T-cell (primary cell): ENCODE measurements at regions not wholly inside any gene's neighbourhood (a gene's known extent, or its start where the extent isn't known, plus 50 kb on each side); places are given as distances from the start of the nearest gene placed in this dataset.

Experiments used
- ATAC-seq, 4 experiments: fragments of 200-7000 bp in 3 of 4; fragments of 150-1000 bp in 1 of 4; cut with Tn5 transposase; replicated peaks in 1 of 4; 1 replicate in 3 of 4; 2 replicates in 1 of 4; pipeline ENCODE4 v1.10.0; 2021; ENCODE audit warnings: moderate library complexity in 3 of 4, mild to moderate bottlenecking in 2 of 4, moderate number of reproducible peaks in 1 of 4
- CTCF ChIA-PET, 2 donors: fragments of 300-600 bp; sonication (Branson Sonifier 250); formaldehyde crosslinking; loops; one replicate each; lab custom pipeline; 2022; ENCODE audit warnings: antibody characterized with exemption in 2 of 2; lab: Charles Lee
- POLR2A ChIA-PET, 2 donors: fragments of 300-600 bp; sonication (Branson Sonifier 250); formaldehyde crosslinking; loops; one replicate each; lab custom pipeline; 2022; ENCODE audit warnings: antibody characterized with exemption in 2 of 2; lab: Charles Lee
- DNase-seq, 35 experiments: peaks; one replicate each; pipeline versions ENCODE4 v3.0.0 to v3.0.0-alpha.2; 2013 to 2023
- H3K27ac ChIP-seq: one replicate; pipeline ENCODE4 v1.5.1; 2013; ENCODE audit warnings: low read length
- H3K27me3 ChIP-seq, 2 experiments: replicated peaks in 1 of 2; 1 replicate in 1 of 2; 2 replicates in 1 of 2; pipeline versions ENCODE4 v1.6.1 to v1.7.0; 2013; ENCODE audit warnings: low read length in 1 of 2, mixed read lengths in 1 of 2; ENCODE audit not compliant: control insufficient read depth in 2 of 2, insufficient read depth in 2 of 2; ENCODE audit errors: extremely low read depth in 1 of 2
- H3K36me3 ChIP-seq, 2 donors: 1 replicate in 1 of 2; 2 replicates in 1 of 2; pipeline versions ENCODE4 v1.6.1 to v1.7.0; 2013; ENCODE audit warnings: low read length in 1 of 2; ENCODE audit not compliant: control insufficient read depth in 2 of 2, insufficient read depth in 1 of 2; ENCODE audit errors: extremely low read depth in 1 of 2
- H3K4me1 ChIP-seq, 2 experiments: 1 replicate in 1 of 2; 2 replicates in 1 of 2; pipeline versions ENCODE4 v1.6.1 to v1.7.0; 2013; ENCODE audit warnings: low read length in 2 of 2, mixed read lengths in 1 of 2; ENCODE audit not compliant: insufficient read depth in 2 of 2, control insufficient read depth in 1 of 2; ENCODE audit errors: extremely low read depth in 1 of 2
- H3K4me3 ChIP-seq, 2 donors: 1 replicate in 1 of 2; 2 replicates in 1 of 2; pipeline versions ENCODE4 v1.5.1 to v1.7.0; 2013; ENCODE audit warnings: mild to moderate bottlenecking in 2 of 2, low read length in 1 of 2, moderate library complexity in 1 of 2; ENCODE audit not compliant: control insufficient read depth in 1 of 2; ENCODE audit errors: extremely low read depth in 1 of 2
- H3K9me3 ChIP-seq: 2 replicates; pipeline ENCODE4 v1.7.0; 2013
- H3K27ac Mint-ChIP-seq, 2 donors: one replicate each; pipeline ENCODE4 v1.8.0; 2020 to 2021; ENCODE audit warnings: mild to moderate bottlenecking in 2 of 2, mixed read lengths in 2 of 2
- H3K27me3 Mint-ChIP-seq, 2 donors: one replicate each; pipeline ENCODE4 v1.8.0; 2021 to 2022; ENCODE audit warnings: mixed read lengths in 2 of 2
- H3K36me3 Mint-ChIP-seq: one replicate; pipeline ENCODE4 v1.8.0; 2021; ENCODE audit warnings: mixed read lengths
- H3K4me1 Mint-ChIP-seq, 3 donors: one replicate each; pipeline ENCODE4 v1.8.0; 2020 to 2022; ENCODE audit warnings: mixed read lengths in 3 of 3, mild to moderate bottlenecking in 1 of 3
- H3K4me3 Mint-ChIP-seq, 3 donors: one replicate each; pipeline ENCODE4 v1.8.0; 2020 to 2022; ENCODE audit warnings: mild to moderate bottlenecking in 3 of 3, mixed read lengths in 3 of 3, moderate library complexity in 3 of 3
- H3K9me3 Mint-ChIP-seq, 3 donors: one replicate each; pipeline ENCODE4 v1.8.0; 2020 to 2022; ENCODE audit warnings: mixed read lengths in 3 of 3
- WGBS: methylation state at CpG from one replicate; pipeline ENCODE4 v1.1.5; 2013; ENCODE audit warnings: missing lambda C conversion rate; ENCODE audit not compliant: insufficient coverage; 5-methylcytosine and 5-hydroxymethylcytosine counted together

- peaks cover under 1 to 18% (median 10%) of the 10 kb centered on the region in 3 donors for H3K9me3 Mint-ChIP-seq
- no peaks in the 10 kb centered on the region for H3K36me3 ChIP-seq
- ATAC-seq (no peak), DNase-seq (no peak)
- ChIA-PET POLR2A (no interaction called here), CTCF (no interaction called here)
- no peak overlapping the region for H3K4me3 ChIP-seq
- H3K27ac Mint-ChIP-seq: no peak overlapping the region
- H3K27me3 ChIP-seq: no peaks in the 10 kb centered on the region
- no peaks in the 10 kb centered on the region for H3K36me3 Mint-ChIP-seq
- H3K4me3 Mint-ChIP-seq: no peak overlapping the region
- no peaks in the 10 kb centered on the region for H3K27me3 Mint-ChIP-seq
- H3K27ac ChIP-seq: no peak overlapping the region
- no peaks in the 10 kb centered on the region for H3K4me1 Mint-ChIP-seq
- no peaks in the 10 kb centered on the region for H3K4me1 ChIP-seq
- no peaks in the 10 kb centered on the region for H3K9me3 ChIP-seq
- WGBS: 67% methylated on average over 1 of the region's 1 CpG
These were observed 681.4 kb downstream of the TENT5A start for GRCh38 chr6:81071121-81071520.

DNA sequence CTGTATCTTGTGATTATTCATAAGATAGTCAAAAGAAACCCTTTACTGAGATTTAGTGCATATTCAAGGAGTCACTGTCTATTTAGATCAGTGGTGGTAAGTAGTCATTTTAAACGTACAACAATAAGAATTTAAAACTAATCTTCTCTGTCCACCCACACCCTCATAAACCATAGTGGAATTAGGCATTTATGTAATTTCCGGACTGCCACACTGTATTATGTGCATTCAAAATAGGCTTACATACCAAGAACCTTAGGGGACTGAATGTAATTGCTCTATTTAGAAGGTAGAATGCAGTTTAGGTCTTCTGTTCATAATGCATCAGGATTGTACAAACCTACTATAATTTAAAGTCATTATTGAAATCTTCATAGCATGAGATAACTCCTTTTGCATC lies 685.4 kb downstream of the TENT5A start:
- WGBS: no CpG with 5 or more reads among the region's 2 CpGs
- no peak overlapping the region for H3K27ac ChIP-seq
- DNase-seq (no peak), ATAC-seq (no peak)
- H3K27ac Mint-ChIP-seq: no peak overlapping the region
- ChIA-PET CTCF (no interaction called here), POLR2A (no interaction called here)
- no peaks in the 10 kb centered on the region for H3K27me3 ChIP-seq
- no peaks in the 10 kb centered on the region for H3K9me3 ChIP-seq
- no peak overlapping the region for H3K4me3 Mint-ChIP-seq
- no peaks in the 10 kb centered on the region for H3K36me3 Mint-ChIP-seq
- H3K4me3 ChIP-seq: no peak overlapping the region
- peaks cover 2 to 15% (median 12%) of the 10 kb centered on the region in 3 donors for H3K9me3 Mint-ChIP-seq
- H3K36me3 ChIP-seq: no peaks in the 10 kb centered on the region
- no peaks in the 10 kb centered on the region for H3K27me3 Mint-ChIP-seq
- no peaks in the 10 kb centered on the region for H3K4me1 Mint-ChIP-seq
- H3K4me1 ChIP-seq: no peaks in the 10 kb centered on the region

- Mint-ChIP-seq H3K27ac (no peak overlapping the region), H3K36me3 (no peaks in the 10 kb centered on the region), H3K4me3 (no peak overlapping the region), H3K4me1 (no peaks in the 10 kb centered on the region), H3K27me3 (no peaks in the 10 kb centered on the region), H3K9me3 (peaks cover 4 to 7% (median 5%) of the 10 kb centered on the region in 3 donors)
- no peak overlapping the region for H3K27ac ChIP-seq
- no peaks in the 10 kb centered on the region for H3K9me3 ChIP-seq
- no peaks in the 10 kb centered on the region for H3K4me1 ChIP-seq
- no peaks in the 10 kb centered on the region for H3K27me3 ChIP-seq
- no peak overlapping the region for H3K4me3 ChIP-seq
- ChIA-PET CTCF (no interaction called here), POLR2A (interaction anchor here in 1 of 2 donors (0.7 kb wide), 1 partner anchor 587 kb away, joined by 5 read pairs; no protein-coding TSS in a partner anchor)
- DNase-seq (no peak), ATAC-seq (no peak)
- H3K36me3 ChIP-seq: no peaks in the 10 kb centered on the region
- WGBS: 50% methylated on average over 1 of the region's 4 CpGs
These were observed 688.6 kb downstream of the TENT5A start for GRCh38 chr6:81063891-81064290.

GRCh38 chr6:81054036-81054435 lies 698.4 kb downstream of the TENT5A start:
- Mint-ChIP-seq H3K36me3 (no peaks in the 10 kb centered on the region), H3K27me3 (no peaks in the 10 kb centered on the region), H3K9me3 (peaks cover 2 to 8% (median 5%) of the 10 kb centered on the region in 3 donors), H3K27ac (no peak overlapping the region), H3K4me3 (no peak overlapping the region), H3K4me1 (no peaks in the 10 kb centered on the region)
- no peaks in the 10 kb centered on the region for H3K4me1 ChIP-seq
- H3K27ac ChIP-seq: no peak overlapping the region
- H3K27me3 ChIP-seq: no peaks in the 10 kb centered on the region
- POLR2A ChIA-PET: no interaction called here
- no peaks in the 10 kb centered on the region for H3K9me3 ChIP-seq
- DNase-seq (no peak), ATAC-seq (no peak)
- H3K4me3 ChIP-seq: no peak overlapping the region
- WGBS: 89% methylated on average over 1 of the region's 2 CpGs
- CTCF ChIA-PET: no interaction called here
- no peaks in the 10 kb centered on the region for H3K36me3 ChIP-seq

DNA sequence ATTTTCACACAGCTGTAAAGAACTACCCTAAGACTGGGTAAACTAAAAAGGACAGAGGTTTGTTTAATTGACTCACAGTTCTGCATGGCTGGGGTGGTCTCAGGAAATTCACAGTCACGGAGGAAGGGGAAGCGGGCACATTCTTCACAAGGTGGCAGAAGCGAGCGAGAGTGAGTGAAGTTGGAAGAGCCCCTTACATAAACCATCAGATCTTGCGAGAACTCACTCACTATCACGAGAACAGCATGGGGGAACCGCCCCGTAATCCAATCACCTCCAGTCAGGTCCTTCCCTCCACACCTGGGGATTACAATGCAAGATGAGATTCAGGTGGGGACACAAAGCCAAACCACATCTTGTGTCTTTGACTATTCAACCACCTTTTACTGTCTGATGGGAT lies 700.5 kb downstream of the TENT5A start:
- no peaks in the 10 kb centered on the region for H3K4me1 Mint-ChIP-seq
- POLR2A ChIA-PET: no interaction called here
- H3K9me3 Mint-ChIP-seq: peaks cover 0 to 2% (median under 1%) of the 10 kb centered on the region in 3 donors
- H3K9me3 ChIP-seq: no peaks in the 10 kb centered on the region
- no peak overlapping the region for H3K27ac ChIP-seq
- no peaks in the 10 kb centered on the region for H3K27me3 ChIP-seq
- H3K36me3 ChIP-seq: no peaks in the 10 kb centered on the region
- no peaks in the 10 kb centered on the region for H3K27me3 Mint-ChIP-seq
- CTCF ChIA-PET: no interaction called here
- H3K4me3 ChIP-seq: no peak overlapping the region
- H3K36me3 Mint-ChIP-seq: no peaks in the 10 kb centered on the region
- H3K4me3 Mint-ChIP-seq: no peak overlapping the region
- 80% methylated on average over 2 of the region's 8 CpGs for WGBS
- DNase-seq (no peak), ATAC-seq (no peak)
- H3K27ac Mint-ChIP-seq: no peak overlapping the region
- H3K4me1 ChIP-seq: no peaks in the 10 kb centered on the region

DNA sequence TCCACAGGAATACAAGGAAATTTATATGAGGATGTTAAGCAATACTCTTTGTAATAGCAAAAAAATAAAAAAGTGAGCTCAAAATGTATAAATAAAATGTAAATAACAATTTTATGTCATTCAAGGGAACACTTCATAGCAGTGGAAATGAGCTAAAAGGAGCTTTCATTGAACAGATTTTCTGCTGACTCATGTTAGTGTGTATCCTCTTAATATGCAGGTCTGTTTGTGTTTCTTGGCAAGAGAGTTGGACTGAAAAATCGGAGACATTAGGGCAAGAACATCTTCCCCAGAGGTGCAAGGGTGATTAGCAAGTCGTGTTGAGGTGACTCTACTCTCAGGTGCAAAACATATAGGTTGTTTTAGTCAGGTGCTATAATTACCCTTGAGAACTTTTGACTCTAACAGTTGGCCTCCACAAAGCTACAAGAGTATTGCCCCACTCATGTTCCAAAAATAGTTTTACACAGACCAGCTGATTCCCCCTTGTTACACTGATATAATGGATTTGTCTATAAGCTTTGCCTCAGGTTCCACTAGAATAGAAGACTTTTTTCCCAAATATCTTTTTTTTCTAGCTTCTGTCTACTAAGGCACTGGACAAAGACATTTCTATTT lies 702.9 kb downstream of the TENT5A start:
- Histone ChIP-seq H3K9me3 (no peaks in the 10 kb centered on the region), H3K27ac (no peak overlapping the region), H3K36me3 (no peaks in the 10 kb centered on the region), H3K4me3 (no peak overlapping the region), H3K27me3 (no peaks in the 10 kb centered on the region), H3K4me1 (no peaks in the 10 kb centered on the region)
- DNase-seq (no peak), ATAC-seq (no peak)
- no peak overlapping the region for H3K4me3 Mint-ChIP-seq
- H3K27ac Mint-ChIP-seq: no peak overlapping the region
- no peaks in the 10 kb centered on the region for H3K36me3 Mint-ChIP-seq
- no peaks in the 10 kb centered on the region for H3K27me3 Mint-ChIP-seq
- WGBS: no CpG with 5 or more reads among the region's 2 CpGs
- ChIA-PET CTCF (no interaction called here), POLR2A (interaction anchor here in 1 of 2 donors (0.6 kb wide), 1 partner anchor 16 kb away, joined by 3 read pairs; no protein-coding TSS in a partner anchor)
- H3K9me3 Mint-ChIP-seq: peaks cover 0 to 2% (median 0%) of the 10 kb centered on the region in 3 donors
- H3K4me1 Mint-ChIP-seq: no peaks in the 10 kb centered on the region
